ENCODE measurements at regions not wholly inside any gene's neighbourhood (a gene's known extent, or its start where the extent isn't known, plus 50 kb on each side); places are given as distances from the start of the nearest gene placed in this dataset.
"Not testable (repeated sequence)": the region's sequence is repeated elsewhere in the genome, so short reads cannot be mapped to it uniquely, and the experiment has no call there.

GRCh38 chr5:82480331-82480730 lies 202.2 kb upstream of the RPS23 start:
- no peak for DNase-seq

- no peak for DNase-seq
Measured at GRCh38 chr5:82476155-82476554, 198.0 kb upstream of the RPS23 start.

- DNase-seq, result no peak
Measured at GRCh38 chr5:82473262-82473661, 195.1 kb upstream of the RPS23 start.

DNA sequence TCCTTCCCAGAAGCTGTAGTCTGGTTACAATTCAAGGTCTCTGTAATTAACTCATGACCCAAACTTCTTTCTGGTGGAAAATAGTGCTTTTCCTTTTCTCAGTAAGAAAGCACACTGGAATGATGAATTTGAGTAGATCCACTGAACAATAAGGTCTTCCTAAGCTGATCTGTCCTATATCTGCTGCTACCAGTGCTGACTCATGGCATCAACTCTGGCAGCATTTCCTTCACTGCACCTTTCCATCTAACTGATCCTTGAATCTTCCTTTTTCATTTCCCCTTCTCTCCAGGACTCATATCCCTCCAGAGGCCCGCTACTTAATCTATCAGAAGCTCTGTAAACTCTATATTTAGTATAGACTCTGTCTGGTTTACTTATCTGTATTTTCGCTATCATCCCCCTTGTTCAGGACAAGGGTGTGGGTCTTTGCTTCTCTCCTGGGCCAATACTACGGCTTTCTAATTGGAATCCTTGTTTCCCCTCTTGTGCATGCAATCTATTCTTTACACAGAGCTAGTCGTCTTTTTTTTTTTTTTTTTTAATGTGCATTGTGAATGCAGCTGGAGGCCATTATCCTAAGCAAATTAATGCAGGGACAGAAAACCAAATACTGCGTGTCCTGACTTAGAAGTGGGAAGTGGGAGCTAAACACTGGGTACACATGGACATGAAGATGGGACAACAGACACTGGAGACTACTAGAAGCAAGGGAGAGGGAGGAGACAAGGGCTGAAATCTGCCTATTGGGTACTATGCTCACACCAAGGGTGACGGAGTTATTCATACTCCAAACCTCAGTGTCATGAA lies 192.2 kb upstream of the RPS23 start:
- no peak for DNase-seq

DNA sequence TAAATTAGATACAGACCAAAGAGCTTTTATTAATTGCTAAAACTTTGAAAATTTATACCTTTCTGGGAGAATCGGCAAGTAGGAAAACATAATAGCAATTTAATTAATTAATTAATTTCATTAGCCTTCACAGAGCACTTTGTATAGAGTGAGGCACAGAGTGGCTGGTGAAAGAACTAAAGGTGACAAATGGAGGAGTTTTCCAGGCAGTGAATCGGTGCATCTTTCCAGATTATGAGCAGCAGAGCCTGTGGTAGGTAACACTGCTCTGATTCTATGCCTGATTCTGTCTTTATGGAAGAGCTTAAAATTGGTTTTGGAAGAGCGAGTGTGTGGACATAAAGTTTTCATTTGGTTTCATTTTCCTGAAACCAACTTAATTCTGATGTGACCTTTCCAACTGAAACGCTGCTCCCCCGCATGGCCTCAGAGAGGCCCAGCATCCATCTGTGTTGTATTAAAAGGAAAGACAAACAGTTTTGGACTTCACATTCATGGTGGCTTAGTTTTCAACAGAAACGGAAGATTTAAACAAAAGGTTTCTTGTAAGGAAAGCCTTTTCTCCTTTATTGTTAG lies 188.9 kb upstream of the RPS23 start:
- peak; percentile 17 for DNase-seq

- no peak for DNase-seq
Measured at GRCh38 chr5:82465235-82465634, 187.1 kb upstream of the RPS23 start.

DNA sequence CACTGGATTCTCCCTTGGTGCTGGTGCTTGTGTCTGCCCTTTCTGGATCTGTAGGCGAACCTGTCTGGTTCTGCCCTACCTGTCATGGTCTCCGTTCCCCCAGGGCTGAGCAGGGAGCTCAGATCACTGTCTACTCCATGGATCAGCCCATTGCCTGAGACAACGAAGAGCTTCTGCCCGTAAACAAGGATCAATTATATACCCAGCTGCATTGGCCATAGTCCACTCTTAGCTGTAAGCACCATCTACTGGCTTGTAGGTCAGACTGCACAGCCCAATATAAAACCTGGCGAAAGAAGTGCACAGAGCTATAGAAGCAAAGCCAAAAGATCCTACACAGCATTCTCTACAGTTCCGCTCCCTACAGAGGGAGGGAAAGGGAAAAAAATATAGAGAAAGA lies 181.5 kb upstream of the RPS23 start:
- DNase-seq, result no peak

DNA sequence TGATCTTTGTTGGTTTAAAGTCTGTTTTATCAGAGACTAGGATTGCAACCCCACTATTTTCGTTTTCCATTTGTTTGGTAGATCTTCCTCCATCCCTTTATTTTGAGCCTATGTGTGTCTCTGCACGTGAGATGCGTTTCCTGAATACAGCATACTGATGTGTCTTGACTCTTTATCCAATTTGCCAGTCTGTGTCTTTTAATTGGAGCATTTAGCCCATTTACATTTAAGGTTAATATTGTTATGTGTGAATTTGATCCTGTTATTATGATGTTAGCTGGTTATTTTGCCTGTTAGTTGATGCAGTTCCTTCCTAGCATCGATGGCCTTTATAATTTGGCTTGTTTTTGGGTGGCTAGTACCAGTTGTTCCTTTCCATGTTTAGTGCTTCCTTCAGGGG lies 177.2 kb upstream of the RPS23 start:
- not testable (repeated sequence) for DNase-seq

DNA sequence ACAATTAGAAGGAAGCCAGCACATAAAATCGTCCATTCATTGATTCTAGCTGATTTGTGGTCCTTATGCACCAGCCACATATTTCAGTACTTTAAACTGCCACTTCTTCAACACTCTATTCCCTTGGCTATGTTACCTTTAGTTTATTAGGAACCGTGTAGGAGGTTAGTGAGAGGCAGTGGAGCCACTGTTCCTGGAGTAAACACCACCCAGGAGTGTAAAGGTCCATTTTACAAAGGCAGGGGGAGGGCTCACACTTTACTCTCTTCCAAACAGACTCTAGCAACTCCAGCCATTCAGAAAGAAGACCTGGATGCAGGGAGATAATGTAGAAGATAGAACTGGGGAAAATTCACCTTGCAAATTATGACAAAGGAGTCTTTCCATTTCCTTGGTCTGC lies 170.2 kb upstream of the RPS23 start:
- no peak for DNase-seq

- DNase-seq, result no peak
Measured at GRCh38 chr5:82447913-82448312, 169.8 kb upstream of the RPS23 start.

DNA sequence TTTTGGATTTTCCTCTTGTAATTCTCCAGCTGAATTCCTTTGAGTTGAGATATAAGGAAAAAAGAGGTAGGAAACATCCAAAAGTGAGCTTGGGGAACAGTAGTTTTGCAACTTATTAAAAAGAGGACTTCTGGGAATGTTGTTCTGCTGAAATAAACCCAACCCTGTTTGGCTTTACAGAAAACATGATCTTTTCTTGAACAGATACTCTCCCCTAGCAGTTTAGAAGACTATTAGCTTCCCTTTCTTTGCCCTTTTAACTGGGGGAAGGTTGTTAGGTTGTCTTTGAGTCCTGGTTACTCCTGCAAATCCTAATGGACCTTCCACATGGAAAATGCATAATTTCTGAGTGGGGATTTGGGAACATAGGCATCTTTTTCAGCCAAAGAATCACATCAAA lies 168.7 kb upstream of the RPS23 start:
- DNase-seq, result no peak

- DNase-seq, result peak; percentile 28
Measured at GRCh38 chr5:82445726-82446335, 167.7 kb upstream of the RPS23 start.

DNA sequence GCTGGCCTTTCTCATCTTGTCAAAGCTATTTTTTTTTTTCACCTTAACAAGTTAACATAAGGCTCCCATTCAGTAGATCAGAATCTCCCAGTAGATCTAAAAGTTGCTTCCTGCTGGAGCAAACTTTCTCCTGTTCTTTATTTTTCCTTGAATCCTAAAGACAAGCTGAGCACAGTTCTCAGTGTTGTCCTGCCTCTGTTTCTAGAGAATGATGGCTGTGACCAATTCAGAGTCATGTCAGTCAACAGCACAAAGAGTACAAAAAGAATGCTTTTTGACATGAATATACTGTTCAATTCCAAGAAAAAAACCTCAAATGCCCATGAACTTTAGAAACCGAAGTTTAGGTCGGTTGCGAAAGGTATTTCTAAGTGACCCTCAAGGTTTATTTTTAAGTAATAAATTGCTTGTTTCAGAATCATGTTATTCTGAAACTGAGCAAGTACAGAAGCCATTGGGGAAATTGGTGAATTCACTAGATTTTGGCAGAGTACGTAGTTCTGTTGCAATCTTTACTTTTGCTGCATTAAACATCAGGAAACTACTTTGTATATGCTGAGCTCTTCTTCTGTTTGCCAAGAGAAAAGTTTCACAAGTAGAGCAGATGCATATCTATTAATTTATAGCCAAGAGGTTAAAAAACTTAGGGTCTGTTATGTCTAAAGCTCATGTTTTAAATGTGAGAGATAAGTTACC lies 161.7 kb upstream of the RPS23 start:
- DNase-seq, result no peak

GRCh38 chr5:82437565-82437964 lies 159.4 kb upstream of the RPS23 start:
- not testable (repeated sequence) for DNase-seq

- DNase-seq, result no peak
Measured at GRCh38 chr5:82436291-82436690, 158.1 kb upstream of the RPS23 start.

GRCh38 chr5:82434696-82435660 lies 156.8 kb upstream of the RPS23 start:
- DNase-seq, result not testable (repeated sequence)

DNA sequence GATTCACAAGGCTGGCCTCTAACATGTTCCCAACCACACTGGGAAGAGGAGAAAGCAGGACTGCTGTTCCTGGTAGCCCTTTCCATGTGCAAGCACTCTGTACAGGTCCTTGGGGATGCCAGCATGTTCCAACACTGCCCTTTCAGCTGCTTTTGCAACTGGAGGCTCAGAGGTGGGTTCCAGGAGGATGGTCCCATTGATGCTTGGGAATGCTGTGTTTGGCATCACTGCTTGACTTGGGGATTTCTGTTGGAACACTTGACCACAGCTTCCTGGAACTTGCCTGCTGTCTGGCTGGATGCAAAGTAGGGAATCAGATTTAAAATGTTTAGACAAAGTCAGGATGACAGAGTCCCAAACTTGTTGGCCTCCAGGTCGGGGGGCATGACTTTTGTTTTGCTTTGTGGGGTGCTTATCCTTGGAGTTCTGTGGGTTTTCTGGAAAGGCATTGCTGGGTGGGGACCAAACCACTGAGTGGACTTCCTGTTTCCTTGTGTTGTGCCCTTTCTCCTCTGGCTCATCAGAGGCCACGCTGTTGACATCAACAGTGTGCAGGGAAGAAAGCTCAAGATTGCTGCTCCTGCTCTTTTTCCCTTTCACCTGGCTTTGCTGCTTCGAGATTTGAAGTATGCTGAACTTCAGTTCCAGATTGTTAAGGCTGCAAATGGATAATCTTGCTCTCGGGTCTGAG lies 148.5 kb upstream of the RPS23 start:
- no peak for DNase-seq

- DNase-seq, result no peak
Measured at GRCh38 chr5:82425591-82425990, 147.4 kb upstream of the RPS23 start.

GRCh38 chr5:82424211-82424610 lies 146.1 kb upstream of the RPS23 start:
- DNase-seq, result no peak

GRCh38 chr5:82422751-82423181 lies 144.6 kb upstream of the RPS23 start:
- DNase-seq, result no peak
